MCF 10A (cell line): ENCODE measurements at regions not wholly inside any gene's neighbourhood (a gene's known extent, or its start where the extent isn't known, plus 50 kb on each side); places are given as distances from the start of the nearest gene placed in this dataset.

ENCODE experiments used
- BruUV-seq: library from RNA; stranded (reverse); fragments of 400-500 nt; replicated peaks from 2 replicates; lab custom pipeline; 2021; lab: Mats Ljungman, UMichigan
- CTCF ChIA-PET: fragments of 300-600 bp; sonication (Branson Sonifier 250); formaldehyde crosslinking; extraction: SDS; loops from one replicate; lab custom pipeline; 2021; ENCODE audit warnings: antibody characterized with exemption, inconsistent platforms; lab: Yijun Ruan, JAX
- POLR2A ChIA-PET: fragments of 300-600, 350-650 bp; sonication (Branson Sonifier 250); formaldehyde crosslinking; extraction: SDS; loops from one replicate; lab custom pipeline; 2020; ENCODE audit warnings: antibody characterized with exemption, inconsistent platforms; lab: Yijun Ruan, JAX
- DNase-seq: peaks from one replicate; pipeline ENCODE4 v3.0.0-alpha.2; 2018; ENCODE audit not compliant: unreplicated experiment
- H3K27ac Mint-ChIP-seq: one replicate; pipeline ENCODE4 v1.8.0; 2022; ENCODE audit warnings: mild to moderate bottlenecking, low read depth, mixed read lengths; ENCODE audit not compliant: unreplicated experiment
- H3K27me3 Mint-ChIP-seq: one replicate; pipeline ENCODE4 v1.8.0; 2022; ENCODE audit warnings: mixed read lengths; ENCODE audit not compliant: insufficient read depth, unreplicated experiment
- H3K36me3 Mint-ChIP-seq: one replicate; pipeline ENCODE4 v1.8.0; 2022; ENCODE audit warnings: mild to moderate bottlenecking, moderate library complexity, mixed read lengths; ENCODE audit not compliant: insufficient read depth, unreplicated experiment
- H3K4me1 Mint-ChIP-seq: one replicate; pipeline ENCODE4 v1.8.0; 2022; ENCODE audit warnings: mixed read lengths; ENCODE audit not compliant: insufficient read depth, unreplicated experiment
- H3K4me3 Mint-ChIP-seq: one replicate; pipeline ENCODE4 v1.8.0; 2022; ENCODE audit warnings: mild to moderate bottlenecking, moderate library complexity, mixed read lengths; ENCODE audit not compliant: unreplicated experiment
- H3K9me3 Mint-ChIP-seq: one replicate; pipeline ENCODE4 v1.8.0; 2022; ENCODE audit warnings: mixed read lengths; ENCODE audit not compliant: unreplicated experiment
- intact Hi-C: fragments of 100-400 bp; cut with micrococcal nuclease; formaldehyde crosslinking; loops from 2 replicates; pipeline ENCODE4 v1.14.1; 2022
- TF ChIP-seq, protein P1 (sequence below): fragments of 200-600 bp; IDR thresholded peaks from one replicate; pipeline ENCODE4 v1.8.0; 2022; ENCODE audit warnings: antibody characterized with exemption, mild to moderate bottlenecking; ENCODE audit not compliant: unreplicated experiment

- Mint-ChIP-seq H3K36me3 (no peaks in the 10 kb centered on the region), H3K4me1 (no peaks in the 10 kb centered on the region), H3K4me3 (no peak overlapping the region), H3K27me3 (peaks cover 26% of the 10 kb centered on the region), H3K27ac (no peak overlapping the region), H3K9me3 (no peaks in the 10 kb centered on the region)
- TF ChIP-seq, protein P1, sequence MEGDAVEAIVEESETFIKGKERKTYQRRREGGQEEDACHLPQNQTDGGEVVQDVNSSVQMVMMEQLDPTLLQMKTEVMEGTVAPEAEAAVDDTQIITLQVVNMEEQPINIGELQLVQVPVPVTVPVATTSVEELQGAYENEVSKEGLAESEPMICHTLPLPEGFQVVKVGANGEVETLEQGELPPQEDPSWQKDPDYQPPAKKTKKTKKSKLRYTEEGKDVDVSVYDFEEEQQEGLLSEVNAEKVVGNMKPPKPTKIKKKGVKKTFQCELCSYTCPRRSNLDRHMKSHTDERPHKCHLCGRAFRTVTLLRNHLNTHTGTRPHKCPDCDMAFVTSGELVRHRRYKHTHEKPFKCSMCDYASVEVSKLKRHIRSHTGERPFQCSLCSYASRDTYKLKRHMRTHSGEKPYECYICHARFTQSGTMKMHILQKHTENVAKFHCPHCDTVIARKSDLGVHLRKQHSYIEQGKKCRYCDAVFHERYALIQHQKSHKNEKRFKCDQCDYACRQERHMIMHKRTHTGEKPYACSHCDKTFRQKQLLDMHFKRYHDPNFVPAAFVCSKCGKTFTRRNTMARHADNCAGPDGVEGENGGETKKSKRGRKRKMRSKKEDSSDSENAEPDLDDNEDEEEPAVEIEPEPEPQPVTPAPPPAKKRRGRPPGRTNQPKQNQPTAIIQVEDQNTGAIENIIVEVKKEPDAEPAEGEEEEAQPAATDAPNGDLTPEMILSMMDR = no peak
- POLR2A ChIA-PET = interaction anchor here (0.5 kb wide), 1 partner anchor 739 kb away, joined by 3 read pairs; no protein-coding TSS in a partner anchor
- intact Hi-C loops = no loop called here
- no TSS peak for BruUV-seq
- DNase-seq = no peak
- CTCF ChIA-PET = interaction anchor here (0.6 to 2.1 kb wide), 2 partner anchors 15 to 449 kb away, joined by 3 to 10 read pairs; no protein-coding TSS in a partner anchor
These were observed 151.5 kb downstream of the CAVIN4 start for GRCh38 chr9:100729336-100729895.

GRCh38 chr9:100730086-100730485, 152.2 kb downstream of the CAVIN4 start:
- H3K27ac Mint-ChIP-seq = no peak overlapping the region
- H3K9me3 Mint-ChIP-seq = no peaks in the 10 kb centered on the region
- CTCF ChIA-PET = interaction anchor here (2.1 kb wide), 1 partner anchor 16 kb away, joined by 10 read pairs; no protein-coding TSS in a partner anchor
- H3K27me3 Mint-ChIP-seq = peaks cover 20% of the 10 kb centered on the region
- intact Hi-C loops = no loop called here
- TF ChIP-seq, protein P1 = no peak
- H3K36me3 Mint-ChIP-seq = no peaks in the 10 kb centered on the region
- DNase-seq = no peak
- H3K4me3 Mint-ChIP-seq = no peak overlapping the region
- BruUV-seq = no TSS peak
- no peaks in the 10 kb centered on the region for H3K4me1 Mint-ChIP-seq
- POLR2A ChIA-PET = no interaction called here

DNA sequence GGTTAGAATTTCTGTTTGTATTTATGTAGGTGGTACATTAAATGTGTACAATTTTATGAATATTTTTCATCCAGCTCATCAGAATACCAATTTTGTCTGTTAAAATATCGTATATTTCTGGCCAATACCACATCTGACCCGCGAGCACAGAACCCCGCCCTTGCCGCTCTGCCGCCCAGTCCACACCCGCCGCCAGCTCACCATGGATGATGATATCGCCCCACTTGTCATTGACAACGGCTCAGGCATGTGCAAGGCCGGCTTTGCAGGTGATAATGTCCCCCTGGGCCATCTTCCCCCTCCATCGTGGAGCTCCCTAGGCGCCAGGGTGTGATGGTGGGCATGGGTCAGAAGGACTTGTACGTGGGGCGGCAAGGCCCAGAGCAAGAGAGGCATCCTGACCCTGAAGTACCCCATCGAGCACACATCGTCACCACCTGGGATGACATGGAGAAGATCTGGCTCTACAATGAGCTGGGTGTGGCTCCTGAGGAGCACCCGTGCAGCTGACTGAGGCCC, 153.2 kb downstream of the CAVIN4 start:
- Mint-ChIP-seq H3K36me3 (no peaks in the 10 kb centered on the region), H3K9me3 (no peaks in the 10 kb centered on the region), H3K4me1 (no peaks in the 10 kb centered on the region), H3K27ac (no peak overlapping the region), H3K27me3 (peaks cover 10% of the 10 kb centered on the region), H3K4me3 (no peak overlapping the region)
- ChIA-PET CTCF (interaction anchor here (0.8 to 2.1 kb wide), 4 partner anchors 11 to 195 kb away, joined by 3 to 10 read pairs (median 4); no protein-coding TSS in a partner anchor), POLR2A (no interaction called here)
- intact Hi-C loops = no loop called here
- BruUV-seq = no TSS peak
- DNase-seq = no peak
- TF ChIP-seq, protein P1 = no peak

- POLR2A ChIA-PET = no interaction called here
- no peaks in the 10 kb centered on the region for H3K36me3 Mint-ChIP-seq
- no peaks in the 10 kb centered on the region for H3K4me1 Mint-ChIP-seq
- CTCF ChIA-PET = interaction anchor here (0.8 to 1.1 kb wide), 4 partner anchors 10 to 195 kb away, joined by 3 to 4 read pairs (median 3); no protein-coding TSS in a partner anchor
- TF ChIP-seq, protein P1 = no peak
- no peak overlapping the region for H3K27ac Mint-ChIP-seq
- intact Hi-C loops = no loop called here
- H3K9me3 Mint-ChIP-seq = no peaks in the 10 kb centered on the region
- DNase-seq = no peak
- BruUV-seq = no TSS peak
- H3K27me3 Mint-ChIP-seq = peaks cover 5% of the 10 kb centered on the region
- H3K4me3 Mint-ChIP-seq = no peak overlapping the region
These were observed 153.7 kb downstream of the CAVIN4 start for GRCh38 chr9:100731557-100731956.
